DND-41 (cell line): ENCODE measurements at regions not wholly inside any gene's neighbourhood (a gene's known extent, or its start where the extent isn't known, plus 50 kb on each side); places are given as distances from the start of the nearest gene placed in this dataset.

Source experiments
- ATAC-seq: fragments of 200-7000 bp; cut with Tn5 transposase; 3 replicates; pipeline ENCODE4 v1.9.1; 2021; ENCODE audit warnings: low read depth; ENCODE audit not compliant: insufficient read depth
- DNase-seq: peaks from one replicate; pipeline ENCODE4 v3.0.0-alpha.2; 2020
- H2AFZ ChIP-seq: 2 replicates; pipeline ENCODE4 v1.6.0; 2012; ENCODE audit warnings: low read depth, low read length
- H3K27ac ChIP-seq: 2 replicates; pipeline ENCODE4 v1.5.1; 2012; ENCODE audit warnings: low read length, inconsistent platforms
- H3K27me3 ChIP-seq: fragments of 200-600 bp; sonication (generic); 2 replicates; pipeline ENCODE4 v1.6.0; 2012; ENCODE audit warnings: low read length, mild to moderate bottlenecking, inconsistent platforms; ENCODE audit not compliant: insufficient read depth, poor library complexity
- H3K36me3 ChIP-seq: 2 replicates; pipeline ENCODE4 v1.5.1; 2012; ENCODE audit warnings: low read length, inconsistent platforms; ENCODE audit not compliant: insufficient read depth
- H3K4me1 ChIP-seq: 2 replicates; pipeline ENCODE4 v1.5.1; 2012; ENCODE audit warnings: mild to moderate bottlenecking, low read length; ENCODE audit not compliant: insufficient read depth
- H3K4me2 ChIP-seq: 2 replicates; pipeline ENCODE4 v1.6.0; 2012; ENCODE audit warnings: mild to moderate bottlenecking, moderate library complexity, low read length, inconsistent platforms; ENCODE audit not compliant: insufficient read depth
- H3K4me3 ChIP-seq, 2 experiments: fragments of 200-600 bp in 1 of 2; shearing (Covaris generic) in 1 of 2; 2 replicates each; pipeline ENCODE4 v1.5.1; 2012 to 2016; ENCODE audit warnings: inconsistent platforms in 2 of 2, low read length in 2 of 2, mild to moderate bottlenecking in 2 of 2, low read depth in 1 of 2, moderate library complexity in 1 of 2
- H3K79me2 ChIP-seq: 2 replicates; pipeline ENCODE4 v1.6.0; 2012; ENCODE audit warnings: low read length, inconsistent platforms; ENCODE audit not compliant: insufficient read depth
- H3K9ac ChIP-seq: 2 replicates; pipeline ENCODE4 v1.6.0; 2012; ENCODE audit warnings: low read depth, mild to moderate bottlenecking, inconsistent platforms, low read length, moderate library complexity
- H3K9me3 ChIP-seq: 2 replicates; pipeline ENCODE4 v1.5.1; 2012; ENCODE audit warnings: low read length, moderate library complexity, mild to moderate bottlenecking, inconsistent platforms; ENCODE audit not compliant: insufficient read depth, severe bottlenecking
- H4K20me1 ChIP-seq: 2 replicates; pipeline ENCODE4 v1.6.0; 2012; ENCODE audit warnings: low read length; ENCODE audit not compliant: insufficient read depth
- EZH2 ChIP-seq: IDR thresholded peaks from 3 replicates; pipeline ENCODE4 v1.6.1; 2012; ENCODE audit warnings: borderline replicate concordance, low read depth, mild to moderate bottlenecking, moderate library complexity, low read length, inconsistent platforms; ENCODE audit not compliant: severe bottlenecking
- TF ChIP-seq, protein P1 (sequence below): IDR thresholded peaks from 2 replicates; pipeline ENCODE4 v1.5.1; 2012; ENCODE audit warnings: borderline replicate concordance, low read length, moderate library complexity, mild to moderate bottlenecking; ENCODE audit not compliant: poor library complexity, severe bottlenecking; ENCODE audit errors: extremely low read depth

DNA sequence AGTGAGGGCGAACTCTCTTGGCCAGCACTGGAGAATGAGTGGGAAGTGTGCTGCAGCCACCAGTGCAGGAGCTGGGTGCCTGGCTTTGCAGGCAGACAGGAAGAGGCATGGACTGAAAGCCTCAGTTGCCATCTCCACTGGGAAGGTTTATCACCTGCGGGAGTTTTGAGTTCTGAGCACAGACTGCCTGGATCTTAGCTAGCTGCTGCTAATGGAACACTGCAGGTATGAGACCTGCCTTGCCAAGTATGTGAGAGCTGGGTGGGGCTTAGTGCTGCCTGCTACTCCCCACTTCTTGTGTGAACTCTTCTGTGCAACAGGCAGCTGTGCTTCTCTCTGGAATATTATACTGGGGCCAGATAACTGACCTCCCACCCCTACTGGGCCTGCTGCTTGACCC is 424.1 kb downstream of the TLR4 start:
- ATAC-seq, result no peak
- H3K4me1 ChIP-seq, result no peaks in the 10 kb centered on the region
- TF ChIP-seq, protein P1, sequence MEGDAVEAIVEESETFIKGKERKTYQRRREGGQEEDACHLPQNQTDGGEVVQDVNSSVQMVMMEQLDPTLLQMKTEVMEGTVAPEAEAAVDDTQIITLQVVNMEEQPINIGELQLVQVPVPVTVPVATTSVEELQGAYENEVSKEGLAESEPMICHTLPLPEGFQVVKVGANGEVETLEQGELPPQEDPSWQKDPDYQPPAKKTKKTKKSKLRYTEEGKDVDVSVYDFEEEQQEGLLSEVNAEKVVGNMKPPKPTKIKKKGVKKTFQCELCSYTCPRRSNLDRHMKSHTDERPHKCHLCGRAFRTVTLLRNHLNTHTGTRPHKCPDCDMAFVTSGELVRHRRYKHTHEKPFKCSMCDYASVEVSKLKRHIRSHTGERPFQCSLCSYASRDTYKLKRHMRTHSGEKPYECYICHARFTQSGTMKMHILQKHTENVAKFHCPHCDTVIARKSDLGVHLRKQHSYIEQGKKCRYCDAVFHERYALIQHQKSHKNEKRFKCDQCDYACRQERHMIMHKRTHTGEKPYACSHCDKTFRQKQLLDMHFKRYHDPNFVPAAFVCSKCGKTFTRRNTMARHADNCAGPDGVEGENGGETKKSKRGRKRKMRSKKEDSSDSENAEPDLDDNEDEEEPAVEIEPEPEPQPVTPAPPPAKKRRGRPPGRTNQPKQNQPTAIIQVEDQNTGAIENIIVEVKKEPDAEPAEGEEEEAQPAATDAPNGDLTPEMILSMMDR, result no peak
- no peak for TF ChIP-seq EZH2

DNA sequence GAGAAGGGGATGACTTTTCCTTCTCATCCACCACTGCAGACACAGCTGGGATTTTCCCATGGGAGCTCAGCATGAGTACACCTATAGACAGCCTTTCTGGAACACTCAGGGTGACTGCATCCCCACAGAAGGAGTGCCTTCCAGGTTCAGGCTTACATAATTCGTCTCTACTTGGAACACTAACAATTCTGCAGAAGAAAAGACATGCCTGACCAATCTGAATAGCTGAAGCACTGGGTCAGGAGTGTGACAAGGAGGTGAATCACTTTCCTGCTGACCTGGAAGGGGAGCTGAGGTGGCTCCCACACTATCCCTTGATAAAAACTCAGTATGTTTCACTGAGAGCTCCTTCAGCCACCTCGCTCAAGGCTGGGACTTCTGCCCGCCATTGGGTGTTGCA is 425.3 kb downstream of the TLR4 start:
- ATAC-seq, result no peak
- no peak for TF ChIP-seq EZH2
- TF ChIP-seq, protein P1, result no peak
- H3K36me3 ChIP-seq, result no peaks in the 10 kb centered on the region
- no peaks in the 10 kb centered on the region for H3K4me1 ChIP-seq
- H2AFZ ChIP-seq, result no peak overlapping the region
- no peak overlapping the region for H3K9ac ChIP-seq
- DNase-seq, result no peak
- no peaks in the 10 kb centered on the region for H3K79me2 ChIP-seq
- H4K20me1 ChIP-seq, result no peaks in the 10 kb centered on the region
- no peak overlapping the region for H3K27ac ChIP-seq
- H3K27me3 ChIP-seq, result no peaks in the 10 kb centered on the region
- no peak overlapping the region for H3K4me2 ChIP-seq
- no peaks in the 10 kb centered on the region for H3K9me3 ChIP-seq
- no peak overlapping the region for H3K4me3 ChIP-seq

More for the DNA sequence above, 424.1 kb downstream of the TLR4 start:
- Histone ChIP-seq H3K27me3 (no peaks in the 10 kb centered on the region), H3K36me3 (no peaks in the 10 kb centered on the region), H3K79me2 (no peaks in the 10 kb centered on the region), H3K27ac (no peak overlapping the region), H3K4me2 (no peak overlapping the region), H3K4me3 (no peak overlapping the region), H2AFZ (no peak overlapping the region), H3K9ac (no peak overlapping the region), H4K20me1 (no peaks in the 10 kb centered on the region), H3K9me3 (no peaks in the 10 kb centered on the region)
- no peak for DNase-seq

DNA sequence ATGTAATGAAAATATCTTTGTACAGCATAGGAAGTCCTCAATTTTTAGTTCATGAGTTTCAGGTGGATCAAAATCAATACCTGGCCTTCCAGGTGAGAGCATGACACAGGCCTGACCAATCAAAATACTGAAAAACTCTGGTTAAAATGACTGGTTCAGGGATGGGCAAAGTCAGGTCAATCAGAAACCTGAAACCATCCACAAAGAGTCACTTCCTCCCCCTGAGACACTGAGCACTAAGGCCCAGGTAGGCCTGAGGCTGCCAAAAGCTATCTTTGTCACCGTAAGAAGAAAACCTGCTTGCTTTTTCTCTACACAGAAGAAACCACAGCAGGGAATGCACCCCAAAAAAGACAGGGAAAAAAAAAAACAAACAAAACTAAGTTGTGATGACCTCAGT is 444.8 kb downstream of the TLR4 start:
- ATAC-seq (no peak), DNase-seq (no peak)
- Histone ChIP-seq H3K4me3 (no peak overlapping the region), H3K9me3 (no peaks in the 10 kb centered on the region), H3K4me1 (no peaks in the 10 kb centered on the region), H3K9ac (no peak overlapping the region), H3K4me2 (no peak overlapping the region), H3K79me2 (no peaks in the 10 kb centered on the region), H3K27me3 (no peaks in the 10 kb centered on the region), H2AFZ (no peak overlapping the region), H4K20me1 (no peaks in the 10 kb centered on the region), H3K36me3 (no peaks in the 10 kb centered on the region), H3K27ac (no peak overlapping the region)
- TF ChIP-seq EZH2, result no peak
- TF ChIP-seq, protein P1, result no peak

GRCh38 chr9:118156846-118157245 is 452.6 kb downstream of the TLR4 start:
- no peak overlapping the region for H2AFZ ChIP-seq
- H3K36me3 ChIP-seq, result no peaks in the 10 kb centered on the region
- DNase-seq (no peak), ATAC-seq (no peak)
- H3K27ac ChIP-seq, result no peak overlapping the region
- H3K79me2 ChIP-seq, result no peaks in the 10 kb centered on the region
- H4K20me1 ChIP-seq, result no peaks in the 10 kb centered on the region
- H3K4me3 ChIP-seq, result no peak overlapping the region
- H3K27me3 ChIP-seq, result no peaks in the 10 kb centered on the region
- H3K4me1 ChIP-seq, result no peaks in the 10 kb centered on the region
- no peak overlapping the region for H3K9ac ChIP-seq
- no peak for TF ChIP-seq EZH2
- TF ChIP-seq, protein P1, result no peak
- H3K9me3 ChIP-seq, result no peaks in the 10 kb centered on the region
- H3K4me2 ChIP-seq, result no peak overlapping the region
